PFSK-1 (cell line): ENCODE measurements at regions not wholly inside any gene's neighbourhood (a gene's known extent, or its start where the extent isn't known, plus 50 kb on each side); places are given as distances from the start of the nearest gene placed in this dataset.

ENCODE experiments used
- POLR2AphosphoS5 ChIP-seq: IDR thresholded peaks from 2 replicates; pipeline ENCODE4 v1.6.1; 2012; ENCODE audit warnings: low read depth, mild to moderate bottlenecking, control low read depth, low read length, moderate library complexity
- REST ChIP-seq, 2 experiments: IDR thresholded peaks; 2 replicates each; pipeline versions ENCODE4 v1.6.1 to v1.8.0; 2011 to 2012; ENCODE audit warnings: low read depth in 2 of 2, low read length in 2 of 2, control low read depth in 1 of 2, inconsistent platforms in 1 of 2, mild to moderate bottlenecking in 1 of 2, moderate library complexity in 1 of 2; ENCODE audit not compliant: insufficient read depth in 1 of 2
- SIN3A ChIP-seq: IDR thresholded peaks from 2 replicates; pipeline ENCODE4 v1.6.1; 2012; ENCODE audit warnings: mild to moderate bottlenecking, low read length, moderate library complexity, borderline replicate concordance; ENCODE audit not compliant: insufficient read depth
- TAF1 ChIP-seq: IDR thresholded peaks from 2 replicates; pipeline ENCODE4 v1.6.1; 2012; ENCODE audit warnings: low read length, control low read depth, borderline replicate concordance; ENCODE audit not compliant: insufficient read depth

- no peak for TF ChIP-seq POLR2AphosphoS5
- no peak for TF ChIP-seq REST (IDR thresholded peaks at IDR 0.05; ENCODE audit: insufficient read depth in 1 of 2, low read depth in 2 of 2, low read length in 2 of 2)
- TF ChIP-seq TAF1, result no peak
- TF ChIP-seq SIN3A, result no peak
Observed at GRCh38 chr2:82165377-82165776, 1860.8 kb upstream of the LRRTM1 start.
